ENCODE measurements at regions not wholly inside any gene's neighbourhood (a gene's known extent, or its start where the extent isn't known, plus 50 kb on each side); places are given as distances from the start of the nearest gene placed in this dataset.
"Not testable (repeated sequence)": the region's sequence is repeated elsewhere in the genome, so short reads cannot be mapped to it uniquely, and the experiment has no call there.

GRCh38 chr21:36207577-36208320 lies 51.1 kb downstream of the DOP1B start:
- no peak for DNase-seq

GRCh38 chr21:36208326-36209013 lies 51.8 kb downstream of the DOP1B start:
- no peak for DNase-seq

- peak; percentile 58 for DNase-seq
Observed at GRCh38 chr21:36209626-36210171, 53.1 kb downstream of the DOP1B start.

GRCh38 chr21:36210779-36211659 lies 54.4 kb downstream of the DOP1B start:
- DNase-seq: no peak

GRCh38 chr21:36211660-36212512 lies 55.3 kb downstream of the DOP1B start:
- no peak for DNase-seq

GRCh38 chr21:36212513-36212780 lies 55.8 kb downstream of the DOP1B start:
- no peak for DNase-seq

- DNase-seq: no peak
Observed at GRCh38 chr21:36214561-36214960, 57.9 kb downstream of the DOP1B start.

GRCh38 chr21:36217743-36218142 lies 61.1 kb downstream of the DOP1B start:
- DNase-seq: no peak

- DNase-seq: no peak
Observed at GRCh38 chr21:36218691-36219090, 62.1 kb downstream of the DOP1B start.

GRCh38 chr21:36223451-36223850 lies 66.8 kb downstream of the DOP1B start:
- DNase-seq: no peak

- no peak for DNase-seq
Observed at GRCh38 chr21:36229181-36229580, 72.6 kb downstream of the DOP1B start.

- not testable (repeated sequence) for DNase-seq
Observed at GRCh38 chr21:36231444-36231843, 74.8 kb downstream of the DOP1B start.

- DNase-seq: no peak
Observed at GRCh38 chr21:36232641-36233040, 76.0 kb downstream of the DOP1B start.

GRCh38 chr21:36235058-36235582 lies 78.5 kb downstream of the DOP1B start:
- peak; percentile 50 for DNase-seq

GRCh38 chr21:36236052-36236730 lies 79.6 kb downstream of the DOP1B start:
- DNase-seq: no peak

GRCh38 chr21:36237441-36237840 lies 80.8 kb downstream of the DOP1B start:
- no peak for DNase-seq

GRCh38 chr21:36239585-36239984 lies 80.4 kb upstream of the MORC3 start:
- no peak for DNase-seq

- DNase-seq: no peak
Observed at GRCh38 chr21:36241717-36242116, 78.3 kb upstream of the MORC3 start.

GRCh38 chr21:36245115-36245514 lies 74.9 kb upstream of the MORC3 start:
- no peak for DNase-seq

GRCh38 chr21:36245649-36246048 lies 74.3 kb upstream of the MORC3 start:
- DNase-seq: no peak

GRCh38 chr21:36246080-36246631 lies 73.8 kb upstream of the MORC3 start:
- DNase-seq: no peak

All from NCI-H146 (cell line).